ENCODE measurements at regions not wholly inside any gene's neighbourhood (a gene's known extent, or its start where the extent isn't known, plus 50 kb on each side); places are given as distances from the start of the nearest gene placed in this dataset.
"Not testable (repeated sequence)": the region's sequence is repeated elsewhere in the genome, so short reads cannot be mapped to it uniquely, and the experiment has no call there.

- no peak for DNase-seq (ENCODE audit: low spot score)
These were observed 477.8 kb downstream of the BRD1 start for GRCh38 chr22:49349841-49350381.

- DNase-seq (ENCODE audit: low spot score), result no peak
These were observed 478.4 kb downstream of the BRD1 start for GRCh38 chr22:49349181-49349835.

GRCh38 chr22:49348631-49349030 is 479.0 kb downstream of the BRD1 start:
- no peak for DNase-seq (ENCODE audit: low spot score)

GRCh38 chr22:49347376-49347775 is 480.3 kb downstream of the BRD1 start:
- no peak for DNase-seq (ENCODE audit: low spot score)

GRCh38 chr22:49345896-49346295 is 481.8 kb downstream of the BRD1 start:
- DNase-seq (ENCODE audit: low spot score), result no peak

GRCh38 chr22:49344656-49345055 is 483.0 kb downstream of the BRD1 start:
- no peak for DNase-seq (ENCODE audit: low spot score)

- no peak for DNase-seq (ENCODE audit: low spot score)
These were observed 483.5 kb downstream of the BRD1 start for GRCh38 chr22:49344161-49344560.

- DNase-seq (ENCODE audit: low spot score), result no peak
These were observed 487.3 kb downstream of the BRD1 start for GRCh38 chr22:49340406-49340805.

- not testable (repeated sequence) for DNase-seq (ENCODE audit: low spot score)
These were observed 491.2 kb downstream of the BRD1 start for GRCh38 chr22:49336483-49336882.

- DNase-seq (ENCODE audit: low spot score), result no peak
These were observed 492.7 kb downstream of the BRD1 start for GRCh38 chr22:49334976-49335375.

GRCh38 chr22:49334449-49334789 is 493.3 kb downstream of the BRD1 start:
- no peak for DNase-seq (ENCODE audit: low spot score)

GRCh38 chr22:49333206-49333605 is 494.5 kb downstream of the BRD1 start:
- no peak for DNase-seq (ENCODE audit: low spot score)

- no peak for DNase-seq (ENCODE audit: low spot score)
These were observed 495.0 kb downstream of the BRD1 start for GRCh38 chr22:49332691-49333090.

GRCh38 chr22:49331878-49332277 is 495.8 kb downstream of the BRD1 start:
- DNase-seq (ENCODE audit: low spot score), result no peak

- DNase-seq (ENCODE audit: low spot score), result no peak
These were observed 496.4 kb downstream of the BRD1 start for GRCh38 chr22:49331223-49331815.

GRCh38 chr22:49330421-49331222 is 497.1 kb downstream of the BRD1 start:
- DNase-seq (ENCODE audit: low spot score), result no peak

- no peak for DNase-seq (ENCODE audit: low spot score)
These were observed 498.0 kb downstream of the BRD1 start for GRCh38 chr22:49329636-49330035.

- no peak for DNase-seq (ENCODE audit: low spot score)
These were observed 498.9 kb downstream of the BRD1 start for GRCh38 chr22:49328630-49329405.

GRCh38 chr22:49328118-49328475 is 499.6 kb downstream of the BRD1 start:
- no peak for DNase-seq (ENCODE audit: low spot score)

GRCh38 chr22:49327411-49328117 is 500.1 kb downstream of the BRD1 start:
- no peak for DNase-seq (ENCODE audit: low spot score)

- no peak for DNase-seq (ENCODE audit: low spot score)
These were observed 501.1 kb downstream of the BRD1 start for GRCh38 chr22:49326558-49326957.
